Tibial artery (tissue), 4 donors: ENCODE measurements at regions not wholly inside any gene's neighbourhood (a gene's known extent, or its start where the extent isn't known, plus 50 kb on each side); places are given as distances from the start of the nearest gene placed in this dataset.

Source experiments
- DNase-seq, 2 donors: peaks; one replicate each; pipeline ENCODE4 v3.0.0-alpha.2; 2019
- H3K27ac ChIP-seq, 2 donors: fragments of 200-600 bp; sonication (generic) in 1 of 2; 1 replicate in 1 of 2; 2 replicates in 1 of 2; pipeline ENCODE4 v1.5.1; 2018 to 2019; ENCODE audit warnings: mild to moderate bottlenecking in 1 of 2
- H3K27me3 ChIP-seq, 2 donors: fragments of 200-600 bp; sonication (generic) in 1 of 2; one replicate each; pipeline versions ENCODE4 v1.5.1 to v1.6.0; 2016 to 2019
- H3K36me3 ChIP-seq, 3 donors: fragments of 200-600 bp; sonication (generic) in 2 of 3; one replicate each; pipeline ENCODE4 v1.5.1; 2016 to 2019; ENCODE audit warnings: mild to moderate bottlenecking in 2 of 3
- H3K4me1 ChIP-seq, 4 donors: fragments of 200-600 bp; sonication (generic) in 2 of 4; 1 replicate in 3 of 4; 2 replicates in 1 of 4; pipeline ENCODE4 v1.5.1; 2016 to 2019
- H3K4me3 ChIP-seq, 2 donors: fragments of 200-600 bp; sonication (generic) in 1 of 2; 1 replicate in 1 of 2; 2 replicates in 1 of 2; pipeline ENCODE4 v1.5.1; 2018 to 2019; ENCODE audit warnings: mild to moderate bottlenecking in 2 of 2
- H3K9me3 ChIP-seq, 3 donors: fragments of 200-600 bp; sonication (generic) in 1 of 3; one replicate each; pipeline ENCODE4 v1.5.1; 2016 to 2019
- intact Hi-C: fragments of 100-400 bp; cut with DNase I; formaldehyde crosslinking; loops from one replicate; pipeline ENCODE4 v1.15.0; 2023; ENCODE audit warnings: low total_unique reads
- TF ChIP-seq, protein P1 (sequence below), 2 experiments: fragments of 200-600 bp in 1 of 2; fragments of 450-650 bp in 1 of 2; IDR thresholded peaks; one replicate each; pipeline ENCODE4 v1.5.1; 2017 to 2019; ENCODE audit warnings: antibody characterized with exemption in 2 of 2, mild to moderate bottlenecking in 1 of 2, moderate library complexity in 1 of 2

DNA sequence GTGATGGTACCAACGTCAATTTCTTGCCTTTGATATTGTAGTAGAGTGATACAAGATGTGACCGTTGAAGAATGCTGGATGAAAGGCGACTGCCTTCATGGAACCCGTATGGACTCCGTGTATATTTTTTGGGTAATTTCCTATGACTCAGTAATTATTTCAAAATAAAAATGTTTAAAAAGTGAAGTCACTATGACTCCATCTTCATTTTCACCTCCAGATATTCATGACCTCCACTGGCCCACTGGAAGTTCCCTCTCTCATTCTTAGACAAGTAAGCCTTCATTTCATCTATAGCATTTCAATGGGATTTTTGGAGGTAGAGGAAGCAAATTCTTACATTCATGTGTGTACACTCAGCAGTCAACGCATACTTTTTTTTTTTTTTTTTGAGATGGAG, 111.8 kb upstream of the NUDT7 start:
- H3K27me3 ChIP-seq, result no peaks in the 10 kb centered on the region
- no peak overlapping the region for H3K4me3 ChIP-seq
- H3K27ac ChIP-seq, result no peak overlapping the region
- DNase-seq, result no peak
- no peaks in the 10 kb centered on the region for H3K4me1 ChIP-seq
- TF ChIP-seq, protein P1, sequence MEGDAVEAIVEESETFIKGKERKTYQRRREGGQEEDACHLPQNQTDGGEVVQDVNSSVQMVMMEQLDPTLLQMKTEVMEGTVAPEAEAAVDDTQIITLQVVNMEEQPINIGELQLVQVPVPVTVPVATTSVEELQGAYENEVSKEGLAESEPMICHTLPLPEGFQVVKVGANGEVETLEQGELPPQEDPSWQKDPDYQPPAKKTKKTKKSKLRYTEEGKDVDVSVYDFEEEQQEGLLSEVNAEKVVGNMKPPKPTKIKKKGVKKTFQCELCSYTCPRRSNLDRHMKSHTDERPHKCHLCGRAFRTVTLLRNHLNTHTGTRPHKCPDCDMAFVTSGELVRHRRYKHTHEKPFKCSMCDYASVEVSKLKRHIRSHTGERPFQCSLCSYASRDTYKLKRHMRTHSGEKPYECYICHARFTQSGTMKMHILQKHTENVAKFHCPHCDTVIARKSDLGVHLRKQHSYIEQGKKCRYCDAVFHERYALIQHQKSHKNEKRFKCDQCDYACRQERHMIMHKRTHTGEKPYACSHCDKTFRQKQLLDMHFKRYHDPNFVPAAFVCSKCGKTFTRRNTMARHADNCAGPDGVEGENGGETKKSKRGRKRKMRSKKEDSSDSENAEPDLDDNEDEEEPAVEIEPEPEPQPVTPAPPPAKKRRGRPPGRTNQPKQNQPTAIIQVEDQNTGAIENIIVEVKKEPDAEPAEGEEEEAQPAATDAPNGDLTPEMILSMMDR (IDR thresholded peaks at IDR 0.05), result no peak
- intact Hi-C loops, result no loop called here
- no peaks in the 10 kb centered on the region for H3K36me3 ChIP-seq
- H3K9me3 ChIP-seq, result no peaks in the 10 kb centered on the region

- Histone ChIP-seq H3K27me3 (no peaks in the 10 kb centered on the region), H3K36me3 (no peaks in the 10 kb centered on the region), H3K4me3 (no peak overlapping the region), H3K9me3 (no peaks in the 10 kb centered on the region), H3K4me1 (no peaks in the 10 kb centered on the region), H3K27ac (no peak overlapping the region)
- no peak for DNase-seq
- TF ChIP-seq, protein P1 (IDR thresholded peaks at IDR 0.05), result no peak
- intact Hi-C loops, result no loop called here
Measured at GRCh38 chr16:77611386-77611785, 110.9 kb upstream of the NUDT7 start.

DNA sequence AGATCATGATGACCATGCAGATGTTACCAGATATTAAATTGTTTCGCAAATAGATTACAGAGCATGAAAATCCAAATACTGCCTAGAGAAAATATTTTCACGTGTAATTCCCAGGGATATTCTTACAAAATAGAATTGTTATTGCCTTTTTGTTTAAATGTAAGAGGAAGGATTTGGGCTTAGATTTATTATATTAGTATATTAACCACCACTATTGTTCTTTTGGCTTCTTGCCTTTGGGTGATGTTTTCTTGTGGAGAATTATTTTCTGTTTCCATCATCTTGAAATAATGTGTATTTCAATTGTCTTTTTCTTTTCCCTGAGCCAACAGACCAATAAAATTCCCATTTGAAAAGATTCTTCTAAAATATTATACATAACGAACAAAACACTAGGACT, 109.7 kb upstream of the NUDT7 start:
- intact Hi-C loops, result no loop called here
- TF ChIP-seq, protein P1 (IDR thresholded peaks at IDR 0.05), result no peak
- no peak overlapping the region for H3K4me3 ChIP-seq
- H3K9me3 ChIP-seq, result no peaks in the 10 kb centered on the region
- no peaks in the 10 kb centered on the region for H3K27me3 ChIP-seq
- H3K4me1 ChIP-seq, result no peaks in the 10 kb centered on the region
- no peak overlapping the region for H3K27ac ChIP-seq
- no peaks in the 10 kb centered on the region for H3K36me3 ChIP-seq
- no peak for DNase-seq

DNA sequence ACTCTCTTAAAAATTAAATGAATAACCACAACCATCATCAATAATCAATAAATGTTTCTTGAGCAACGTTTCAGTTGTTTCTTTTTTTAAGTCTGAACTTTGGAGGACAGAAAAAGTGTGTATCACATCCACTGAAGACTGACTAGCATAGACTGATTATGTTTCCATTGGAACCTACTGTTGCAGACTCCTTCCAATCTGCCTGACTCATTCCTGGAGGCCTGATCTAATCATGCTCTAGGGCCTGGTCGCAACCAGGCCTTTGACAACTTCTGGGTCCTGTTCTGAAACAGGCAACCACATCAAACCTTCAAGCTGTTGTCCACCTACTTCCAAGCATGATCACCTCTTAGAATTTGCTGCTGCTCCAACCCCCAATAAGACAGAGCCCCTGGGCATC, 109.2 kb upstream of the NUDT7 start:
- no peak overlapping the region for H3K27ac ChIP-seq
- intact Hi-C loops, result no loop called here
- TF ChIP-seq, protein P1 (IDR thresholded peaks at IDR 0.05), result no peak
- no peaks in the 10 kb centered on the region for H3K36me3 ChIP-seq
- no peaks in the 10 kb centered on the region for H3K9me3 ChIP-seq
- H3K4me3 ChIP-seq, result no peak overlapping the region
- no peak for DNase-seq
- no peaks in the 10 kb centered on the region for H3K27me3 ChIP-seq
- no peaks in the 10 kb centered on the region for H3K4me1 ChIP-seq

DNA sequence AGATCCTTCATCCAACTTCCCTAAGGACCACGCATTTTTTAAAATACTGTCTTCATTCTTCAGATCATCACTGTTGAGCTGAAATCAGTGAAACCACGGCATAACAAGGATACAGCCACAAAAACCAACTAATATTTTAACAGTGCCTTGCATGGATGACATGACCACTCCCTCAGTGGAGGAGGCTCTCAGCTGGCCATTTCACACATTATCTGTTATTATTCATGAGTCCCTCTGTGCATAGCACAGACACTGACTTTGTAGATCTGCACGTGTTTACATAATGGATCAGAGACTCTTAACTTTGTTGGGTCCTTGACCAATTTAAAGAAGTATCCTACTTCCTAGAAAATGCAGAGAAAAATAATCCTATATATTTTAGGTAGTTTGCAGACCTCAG, 104.8 kb upstream of the NUDT7 start:
- intact Hi-C loops, result no loop called here
- Histone ChIP-seq H3K27ac (no peak overlapping the region), H3K36me3 (no peaks in the 10 kb centered on the region), H3K4me1 (no peaks in the 10 kb centered on the region), H3K27me3 (no peaks in the 10 kb centered on the region), H3K9me3 (no peaks in the 10 kb centered on the region), H3K4me3 (no peak overlapping the region)
- DNase-seq, result no peak
- TF ChIP-seq, protein P1 (IDR thresholded peaks at IDR 0.05), result no peak

DNA sequence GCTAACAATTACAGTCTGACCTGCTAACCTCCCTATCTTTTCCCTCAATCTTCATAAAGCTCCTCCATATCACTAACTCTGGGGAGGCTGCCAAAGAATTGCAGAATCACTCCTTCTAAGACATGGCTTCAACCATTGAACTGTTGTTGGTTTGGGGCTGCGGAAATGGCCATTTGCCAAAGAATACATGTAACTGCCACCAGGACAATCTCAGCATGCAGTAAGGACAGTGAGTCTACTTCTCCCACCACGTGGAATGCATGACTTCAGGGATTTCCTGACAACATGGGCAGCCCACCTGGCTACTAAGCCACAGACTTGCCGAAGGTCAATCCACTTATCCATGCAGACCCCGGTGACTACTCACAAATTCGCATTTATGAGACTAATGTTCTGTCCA, 104.3 kb upstream of the NUDT7 start:
- DNase-seq, result no peak
- H3K9me3 ChIP-seq, result no peaks in the 10 kb centered on the region
- H3K4me3 ChIP-seq, result no peak overlapping the region
- H3K27me3 ChIP-seq, result no peaks in the 10 kb centered on the region
- intact Hi-C loops, result no loop called here
- no peak overlapping the region for H3K27ac ChIP-seq
- H3K4me1 ChIP-seq, result no peaks in the 10 kb centered on the region
- TF ChIP-seq, protein P1 (IDR thresholded peaks at IDR 0.05), result no peak
- no peaks in the 10 kb centered on the region for H3K36me3 ChIP-seq
